Neuronal stem cell (in vitro differentiated cells): ENCODE measurements at regions not wholly inside any gene's neighbourhood (a gene's known extent, or its start where the extent isn't known, plus 50 kb on each side); places are given as distances from the start of the nearest gene placed in this dataset.
A peak's percentile ranks its signal among the peaks of the same experiment; 100 is the strongest.

Source experiments
- DNase-seq: peaks from one replicate; pipeline ENCODE4 v3.0.0-alpha.2; 2013; ENCODE audit warnings: low spot score
- H2AFZ ChIP-seq: one replicate; pipeline ENCODE4 v1.6.1; 2013; ENCODE audit warnings: mild to moderate bottlenecking, low read length, inconsistent platforms
- H2AK5ac ChIP-seq: 2 replicates; pipeline ENCODE4 v1.6.1; 2013; ENCODE audit warnings: low read depth, mild to moderate bottlenecking, inconsistent platforms, low read length, moderate library complexity, mixed read lengths
- H2BK120ac ChIP-seq: 2 replicates; pipeline ENCODE4 v1.6.1; 2013; ENCODE audit warnings: low read depth, mild to moderate bottlenecking, inconsistent platforms, low read length, moderate library complexity, mixed read lengths
- H2BK12ac ChIP-seq: one replicate; pipeline ENCODE4 v1.6.1; 2013; ENCODE audit warnings: low read length, inconsistent platforms
- H2BK15ac ChIP-seq: 2 replicates; pipeline ENCODE4 v1.6.1; 2013; ENCODE audit warnings: mild to moderate bottlenecking, low read length, inconsistent platforms, mixed read lengths
- H2BK5ac ChIP-seq: one replicate; pipeline ENCODE4 v1.6.1; 2013; ENCODE audit warnings: inconsistent platforms, mild to moderate bottlenecking, low read length, moderate library complexity
- H3K14ac ChIP-seq: one replicate; pipeline ENCODE4 v1.6.1; 2013; ENCODE audit warnings: low read length, inconsistent platforms
- H3K18ac ChIP-seq: 2 replicates; pipeline ENCODE4 v1.6.1; 2013; ENCODE audit warnings: low read length, inconsistent platforms
- H3K23ac ChIP-seq: 2 replicates; pipeline ENCODE4 v1.6.1; 2013; ENCODE audit warnings: low read depth, mild to moderate bottlenecking, mixed read lengths, low read length, inconsistent platforms; ENCODE audit not compliant: poor library complexity
- H3K27ac ChIP-seq: replicated peaks from 3 replicates; pipeline ENCODE4 v1.5.1; 2013; ENCODE audit warnings: low read length, inconsistent platforms
- H3K27me3 ChIP-seq, 3 experiments: 2 replicates each; pipeline ENCODE4 v1.6.1; 2013; ENCODE audit warnings: low read length in 3 of 3, mild to moderate bottlenecking in 2 of 3, inconsistent platforms in 1 of 3, low read depth in 1 of 3, mixed read lengths in 1 of 3, moderate library complexity in 1 of 3; ENCODE audit not compliant: control insufficient read depth in 3 of 3, insufficient read depth in 3 of 3
- H3K36me3 ChIP-seq, 2 donors: replicated peaks in 1 of 2; 2 replicates each; pipeline ENCODE4 v1.6.1; 2013; ENCODE audit warnings: low read length in 2 of 2; ENCODE audit not compliant: control insufficient read depth in 2 of 2, insufficient read depth in 2 of 2
- H3K4ac ChIP-seq: 2 replicates; pipeline ENCODE4 v1.6.1; 2013; ENCODE audit warnings: inconsistent platforms, mild to moderate bottlenecking, low read length, moderate library complexity
- H3K4me1 ChIP-seq, 2 donors: 1 replicate in 1 of 2; 2 replicates in 1 of 2; pipeline ENCODE4 v1.6.1; 2013; ENCODE audit warnings: low read length in 2 of 2, low read depth in 1 of 2; ENCODE audit not compliant: control insufficient read depth in 2 of 2, insufficient read depth in 1 of 2
- H3K4me2 ChIP-seq: one replicate; pipeline ENCODE4 v1.6.1; 2013; ENCODE audit warnings: mild to moderate bottlenecking, low read length, inconsistent platforms; ENCODE audit not compliant: insufficient read depth, poor library complexity, severe bottlenecking
- H3K4me3 ChIP-seq, 2 donors: 2 replicates each; pipeline ENCODE4 v1.5.1; 2013; ENCODE audit warnings: low read length in 2 of 2, mild to moderate bottlenecking in 2 of 2, inconsistent platforms in 1 of 2, moderate library complexity in 1 of 2
- H3K79me1 ChIP-seq: one replicate; pipeline ENCODE4 v1.6.1; 2013; ENCODE audit warnings: low read depth, mild to moderate bottlenecking, inconsistent platforms, low read length, moderate library complexity
- H3K9ac ChIP-seq: one replicate; pipeline ENCODE4 v1.6.1; 2013; ENCODE audit warnings: mild to moderate bottlenecking, low read depth, low read length, inconsistent platforms; ENCODE audit not compliant: poor library complexity
- H3K9me3 ChIP-seq, 2 donors: replicated peaks in 1 of 2; 2 replicates each; pipeline versions ENCODE3 to v1.6.1; 2013; ENCODE audit warnings: low read length in 2 of 2, mild to moderate bottlenecking in 2 of 2, inconsistent platforms in 1 of 2, low read depth in 1 of 2, mixed read lengths in 1 of 2, moderate library complexity in 1 of 2; ENCODE audit not compliant: control insufficient read depth in 2 of 2, insufficient read depth in 1 of 2
- H4K8ac ChIP-seq: one replicate; pipeline ENCODE4 v1.6.1; 2013; ENCODE audit warnings: low read depth, mild to moderate bottlenecking, inconsistent platforms, low read length, moderate library complexity
- H4K91ac ChIP-seq: one replicate; pipeline ENCODE4 v1.6.1; 2013; ENCODE audit warnings: low read length, low read depth, mild to moderate bottlenecking, inconsistent platforms; ENCODE audit not compliant: poor library complexity
- WGBS, 2 donors: extraction: QIAGEN DNeasy Blood & Tissue Kit; methylation state at CpG; one replicate each; pipeline ENCODE4 v1.1.7; 2013; ENCODE audit warnings: missing lambda C conversion rate in 2 of 2, mixed read lengths in 1 of 2; ENCODE audit not compliant: insufficient read length in 2 of 2, insufficient replicate concordance in 1 of 2; ENCODE audit errors: extremely low coverage in 2 of 2; 5-methylcytosine and 5-hydroxymethylcytosine counted together

- no peaks in the 10 kb centered on the region for H3K4me1 ChIP-seq
- no peak overlapping the region for H4K91ac ChIP-seq
- no peak overlapping the region for H2AFZ ChIP-seq
- H2AK5ac ChIP-seq = no peak overlapping the region
- H3K18ac ChIP-seq = no peak overlapping the region
- no peak overlapping the region for H3K4ac ChIP-seq
- no peak overlapping the region for H3K4me2 ChIP-seq
- H2BK5ac ChIP-seq = no peak overlapping the region
- H3K36me3 ChIP-seq = no peaks in the 10 kb centered on the region
- H2BK120ac ChIP-seq = no peak overlapping the region
- H3K9ac ChIP-seq = no peak overlapping the region
- H3K23ac ChIP-seq = no peak overlapping the region
- no peaks in the 10 kb centered on the region for H3K27me3 ChIP-seq
- no peak overlapping the region for H3K4me3 ChIP-seq
- H2BK15ac ChIP-seq = no peak overlapping the region
- H3K79me1 ChIP-seq = no peaks in the 10 kb centered on the region
- no CpG with 5 or more reads among the region's 2 CpGs for WGBS, 2 donors
- peaks cover 0 to 2% of the 10 kb centered on the region in 2 donors for H3K9me3 ChIP-seq
- H4K8ac ChIP-seq = no peak overlapping the region
- no peak for DNase-seq
- H3K27ac ChIP-seq = no peak overlapping the region
- no peak overlapping the region for H2BK12ac ChIP-seq
- H3K14ac ChIP-seq = no peak overlapping the region
Measured at GRCh38 chr4:152064282-152064681, 303.5 kb upstream of the GATB start.

- no peak overlapping the region for H2BK120ac ChIP-seq
- H3K9ac ChIP-seq = no peak overlapping the region
- H2AFZ ChIP-seq = no peak overlapping the region
- H2BK5ac ChIP-seq = no peak overlapping the region
- no peaks in the 10 kb centered on the region for H3K4me1 ChIP-seq
- no peak overlapping the region for H3K4me2 ChIP-seq
- H3K27me3 ChIP-seq = no peaks in the 10 kb centered on the region
- no peak overlapping the region for H3K18ac ChIP-seq
- no peaks in the 10 kb centered on the region for H3K36me3 ChIP-seq
- no peak overlapping the region for H2BK15ac ChIP-seq
- no peak overlapping the region for H3K4me3 ChIP-seq
- H3K79me1 ChIP-seq = no peaks in the 10 kb centered on the region
- no peak overlapping the region for H3K14ac ChIP-seq
- no CpG with 5 or more reads among the region's 13 CpGs for WGBS, 2 donors
- no peak overlapping the region for H3K27ac ChIP-seq
- no peak overlapping the region for H2BK12ac ChIP-seq
- no peak overlapping the region for H4K91ac ChIP-seq
- H4K8ac ChIP-seq = peak overlapping the region; percentile 19
- H2AK5ac ChIP-seq = no peak overlapping the region
- H3K4ac ChIP-seq = no peak overlapping the region
- DNase-seq = no peak
- H3K9me3 ChIP-seq = peaks cover 0 to 2% of the 10 kb centered on the region in 2 donors
- H3K23ac ChIP-seq = no peak overlapping the region
Measured at GRCh38 chr4:152063621-152064240, 302.9 kb upstream of the GATB start.

- Histone ChIP-seq H3K27me3 (no peaks in the 10 kb centered on the region), H3K79me1 (no peaks in the 10 kb centered on the region), H2BK5ac (no peak overlapping the region), H4K91ac (no peak overlapping the region), H2BK12ac (no peak overlapping the region), H2BK15ac (no peak overlapping the region), H3K4me2 (no peak overlapping the region), H3K4me1 (no peaks in the 10 kb centered on the region), H3K9ac (no peak overlapping the region), H2AK5ac (no peak overlapping the region), H3K14ac (no peak overlapping the region), H4K8ac (no peak overlapping the region), H2BK120ac (no peak overlapping the region), H3K4me3 (no peak overlapping the region), H3K18ac (no peak overlapping the region), H2AFZ (no peak overlapping the region), H3K9me3 (peaks cover 0 to 2% of the 10 kb centered on the region in 2 donors), H3K36me3 (no peaks in the 10 kb centered on the region), H3K4ac (no peak overlapping the region), H3K27ac (no peak overlapping the region), H3K23ac (no peak overlapping the region)
- WGBS, 2 donors = no CpG with 5 or more reads among the region's 2 CpGs
- no peak for DNase-seq
Measured at GRCh38 chr4:152062936-152063620, 302.3 kb upstream of the GATB start.

- Histone ChIP-seq H2BK15ac (no peak overlapping the region), H2BK5ac (no peak overlapping the region), H3K4me3 (no peak overlapping the region), H3K18ac (no peak overlapping the region), H2BK12ac (no peak overlapping the region), H3K27me3 (no peaks in the 10 kb centered on the region), H3K27ac (no peak overlapping the region), H3K4me1 (no peaks in the 10 kb centered on the region), H3K9ac (no peak overlapping the region), H3K79me1 (no peaks in the 10 kb centered on the region), H3K9me3 (peaks cover 0 to 2% of the 10 kb centered on the region in 2 donors), H2BK120ac (no peak overlapping the region), H3K36me3 (no peaks in the 10 kb centered on the region), H3K14ac (no peak overlapping the region), H4K8ac (no peak overlapping the region), H2AK5ac (no peak overlapping the region), H4K91ac (no peak overlapping the region), H3K23ac (no peak overlapping the region), H2AFZ (no peak overlapping the region), H3K4ac (no peak overlapping the region), H3K4me2 (no peak overlapping the region)
- DNase-seq = no peak
- WGBS, 2 donors = no CpG with 5 or more reads among the region's 3 CpGs
Measured at GRCh38 chr4:152054731-152055130, 293.9 kb upstream of the GATB start.
